HFFc6 (cell line): ENCODE measurements at regions not wholly inside any gene's neighbourhood (a gene's known extent, or its start where the extent isn't known, plus 50 kb on each side); places are given as distances from the start of the nearest gene placed in this dataset.

Source experiments
- DNase-seq: peaks from one replicate; pipeline ENCODE4 v3.0.0-alpha.2; 2018
- H3K27ac Mint-ChIP-seq: 2 replicates; pipeline ENCODE4 v1.8.0; 2020; ENCODE audit warnings: mild to moderate bottlenecking, mixed read lengths
- H3K27me3 Mint-ChIP-seq: 2 replicates; pipeline ENCODE4 v1.8.0; 2021; ENCODE audit warnings: mild to moderate bottlenecking, moderate library complexity, mixed read lengths; ENCODE audit not compliant: insufficient read depth
- H3K36me3 Mint-ChIP-seq: 2 replicates; pipeline ENCODE4 v1.8.0; 2021; ENCODE audit warnings: low read depth, mixed read lengths
- H3K4me1 Mint-ChIP-seq: 2 replicates; pipeline ENCODE4 v1.8.0; 2020; ENCODE audit warnings: low read depth, mixed read lengths
- H3K4me3 Mint-ChIP-seq: 2 replicates; pipeline ENCODE4 v1.8.0; 2020; ENCODE audit warnings: mild to moderate bottlenecking, moderate library complexity, mixed read lengths
- H3K9me3 Mint-ChIP-seq: 2 replicates; pipeline ENCODE4 v1.8.0; 2020; ENCODE audit warnings: mild to moderate bottlenecking, mixed read lengths
- TF ChIP-seq, protein P1 (sequence below): fragments of 200-600 bp; sonication (generic); IDR thresholded peaks from 2 replicates; pipeline ENCODE4 v1.5.0; 2021; ENCODE audit warnings: antibody characterized with exemption, mild to moderate bottlenecking

GRCh38 chrX:44085209-44085608 lies 112.0 kb upstream of the NDP start:
- no peaks in the 10 kb centered on the region; the same call in 1 of the 2 replicates for H3K27me3 Mint-ChIP-seq
- DNase-seq = no peak
- H3K4me1 Mint-ChIP-seq = no peaks in the 10 kb centered on the region

DNA sequence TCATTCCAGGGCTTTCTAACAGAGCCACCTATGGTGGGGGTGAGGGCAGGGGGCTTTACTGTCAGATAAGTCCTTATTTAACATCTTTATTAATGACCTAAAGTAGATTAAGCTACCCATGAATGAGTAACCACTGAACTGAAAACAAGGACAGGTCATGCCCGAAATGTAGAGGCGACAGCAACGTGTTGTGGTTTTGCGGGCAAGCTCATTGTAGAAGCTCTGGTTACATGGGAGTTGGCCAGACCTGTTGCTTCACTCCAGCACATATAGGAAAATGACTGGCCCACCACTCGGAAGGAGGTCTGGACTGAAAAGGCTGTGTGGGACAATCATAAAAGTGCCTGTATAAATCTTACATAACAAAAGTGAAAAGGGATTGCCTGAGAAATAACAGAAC lies 109.6 kb upstream of the NDP start:
- H3K4me3 Mint-ChIP-seq = no peak overlapping the region
- H3K27ac Mint-ChIP-seq = no peak overlapping the region
- no peaks in the 10 kb centered on the region for H3K4me1 Mint-ChIP-seq
- TF ChIP-seq, protein P1, sequence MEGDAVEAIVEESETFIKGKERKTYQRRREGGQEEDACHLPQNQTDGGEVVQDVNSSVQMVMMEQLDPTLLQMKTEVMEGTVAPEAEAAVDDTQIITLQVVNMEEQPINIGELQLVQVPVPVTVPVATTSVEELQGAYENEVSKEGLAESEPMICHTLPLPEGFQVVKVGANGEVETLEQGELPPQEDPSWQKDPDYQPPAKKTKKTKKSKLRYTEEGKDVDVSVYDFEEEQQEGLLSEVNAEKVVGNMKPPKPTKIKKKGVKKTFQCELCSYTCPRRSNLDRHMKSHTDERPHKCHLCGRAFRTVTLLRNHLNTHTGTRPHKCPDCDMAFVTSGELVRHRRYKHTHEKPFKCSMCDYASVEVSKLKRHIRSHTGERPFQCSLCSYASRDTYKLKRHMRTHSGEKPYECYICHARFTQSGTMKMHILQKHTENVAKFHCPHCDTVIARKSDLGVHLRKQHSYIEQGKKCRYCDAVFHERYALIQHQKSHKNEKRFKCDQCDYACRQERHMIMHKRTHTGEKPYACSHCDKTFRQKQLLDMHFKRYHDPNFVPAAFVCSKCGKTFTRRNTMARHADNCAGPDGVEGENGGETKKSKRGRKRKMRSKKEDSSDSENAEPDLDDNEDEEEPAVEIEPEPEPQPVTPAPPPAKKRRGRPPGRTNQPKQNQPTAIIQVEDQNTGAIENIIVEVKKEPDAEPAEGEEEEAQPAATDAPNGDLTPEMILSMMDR = no peak
- DNase-seq = no peak
- no peaks in the 10 kb centered on the region for H3K9me3 Mint-ChIP-seq
- no peaks in the 10 kb centered on the region for H3K36me3 Mint-ChIP-seq
- H3K27me3 Mint-ChIP-seq = no peaks in the 10 kb centered on the region; the same call in 1 of the 2 replicates

More at GRCh38 chrX:44085209-44085608, 112.0 kb upstream of the NDP start:
- Mint-ChIP-seq H3K27ac (no peak overlapping the region), H3K4me3 (no peak overlapping the region), H3K36me3 (no peaks in the 10 kb centered on the region), H3K9me3 (no peaks in the 10 kb centered on the region)
- TF ChIP-seq, protein P1 = no peak

DNA sequence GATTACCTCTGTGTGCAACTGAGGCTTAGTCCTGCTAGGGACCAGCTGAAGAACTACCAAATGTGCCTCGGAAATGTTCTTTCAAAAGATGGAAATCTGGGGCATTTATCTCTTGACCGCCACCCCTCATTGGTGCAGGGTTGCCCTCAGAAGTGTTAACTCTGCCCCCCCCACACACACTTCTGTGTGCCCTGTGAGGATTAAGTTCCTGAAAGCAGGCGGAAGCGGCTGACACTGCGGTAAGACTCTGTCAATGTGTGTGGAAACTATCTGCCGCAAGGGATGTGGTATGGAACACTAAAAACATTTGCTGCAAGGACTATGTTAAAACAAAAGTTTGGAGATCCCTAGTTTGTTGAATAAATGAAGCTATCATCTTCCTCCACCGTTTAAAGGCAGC lies 106.9 kb upstream of the NDP start:
- H3K4me3 Mint-ChIP-seq = no peak overlapping the region
- no peak overlapping the region for H3K27ac Mint-ChIP-seq
- TF ChIP-seq, protein P1 = no peak
- no peaks in the 10 kb centered on the region for H3K36me3 Mint-ChIP-seq
- H3K4me1 Mint-ChIP-seq = no peaks in the 10 kb centered on the region
- DNase-seq = no peak
- H3K9me3 Mint-ChIP-seq = no peaks in the 10 kb centered on the region
- no peaks in the 10 kb centered on the region; the same call in 1 of the 2 replicates for H3K27me3 Mint-ChIP-seq

GRCh38 chrX:44072631-44073030 lies 99.4 kb upstream of the NDP start:
- H3K4me3 Mint-ChIP-seq = no peak overlapping the region

DNA sequence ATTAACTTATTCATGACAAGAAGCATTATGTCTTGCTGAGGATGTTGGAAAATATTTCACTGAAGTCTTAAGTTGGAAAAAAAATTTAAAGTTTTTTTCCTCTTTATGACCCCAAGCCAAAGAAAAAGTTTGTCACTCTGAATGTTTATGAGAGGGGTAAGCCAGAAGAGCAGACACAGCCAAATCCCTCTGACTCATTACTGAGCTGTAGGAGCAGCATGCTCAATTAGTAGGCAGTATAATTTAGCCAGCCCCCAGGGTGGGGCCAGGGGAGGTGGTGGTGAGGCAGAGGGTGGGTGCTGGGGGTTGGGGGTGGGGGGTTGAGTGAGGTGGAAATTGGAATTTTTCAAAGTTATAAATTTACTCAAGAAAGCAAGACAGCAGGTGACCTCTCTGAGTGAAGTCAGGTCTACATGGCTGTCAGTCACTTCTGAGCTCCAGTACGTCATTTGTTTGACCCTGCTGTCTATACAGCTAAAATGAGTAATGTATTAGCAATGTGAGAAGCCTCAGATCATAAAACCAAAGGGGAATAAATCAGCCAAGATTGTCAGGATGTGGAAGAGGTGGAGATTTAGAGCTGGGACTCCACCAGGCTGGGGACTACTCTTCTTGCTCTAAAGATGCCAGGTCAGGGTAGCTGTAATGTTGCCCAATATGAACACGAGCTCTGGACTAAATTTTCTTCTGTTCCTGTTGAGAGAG lies 98.8 kb upstream of the NDP start:
- H3K36me3 Mint-ChIP-seq = no peaks in the 10 kb centered on the region
- DNase-seq = peak; percentile 59
- TF ChIP-seq, protein P1 = no peak
- no peak overlapping the region for H3K4me3 Mint-ChIP-seq
- no peak overlapping the region for H3K27ac Mint-ChIP-seq
- H3K27me3 Mint-ChIP-seq = no peaks in the 10 kb centered on the region; the same call in 1 of the 2 replicates
- peaks cover 10% of the 10 kb centered on the region; the same call in 1 of the 2 replicates for H3K4me1 Mint-ChIP-seq
- no peaks in the 10 kb centered on the region for H3K9me3 Mint-ChIP-seq

More at GRCh38 chrX:44072631-44073030, 99.4 kb upstream of the NDP start:
- H3K36me3 Mint-ChIP-seq = no peaks in the 10 kb centered on the region
- no peak overlapping the region for H3K27ac Mint-ChIP-seq
- H3K27me3 Mint-ChIP-seq = no peaks in the 10 kb centered on the region; the same call in 1 of the 2 replicates
- no peaks in the 10 kb centered on the region for H3K9me3 Mint-ChIP-seq
- peaks cover 10% of the 10 kb centered on the region; the same call in 1 of the 2 replicates for H3K4me1 Mint-ChIP-seq
- DNase-seq = no peak
- TF ChIP-seq, protein P1 = no peak
